Nephron (organoid): ENCODE measurements at regions not wholly inside any gene's neighbourhood (a gene's known extent, or its start where the extent isn't known, plus 50 kb on each side); places are given as distances from the start of the nearest gene placed in this dataset.

ENCODE experiments used
- H3K27ac Mint-ChIP-seq, 3 experiments: 2 replicates each; pipeline ENCODE4 v1.8.0; 2020; ENCODE audit warnings: mixed read lengths in 3 of 3, mild to moderate bottlenecking in 2 of 3, moderate library complexity in 1 of 3
- H3K27me3 Mint-ChIP-seq: 2 replicates; pipeline ENCODE4 v1.8.0; 2021; ENCODE audit warnings: low read depth, mild to moderate bottlenecking, moderate library complexity, mixed read lengths
- H3K36me3 Mint-ChIP-seq: 2 replicates; pipeline ENCODE4 v1.8.0; 2020; ENCODE audit warnings: low read depth, mixed read lengths
- H3K4me1 Mint-ChIP-seq: 2 replicates; pipeline ENCODE4 v1.8.0; 2020; ENCODE audit warnings: mixed read lengths
- H3K4me3 Mint-ChIP-seq, 3 experiments: 2 replicates each; pipeline ENCODE4 v1.8.0; 2020; ENCODE audit warnings: mild to moderate bottlenecking in 3 of 3, mixed read lengths in 3 of 3, moderate library complexity in 2 of 3
- H3K9me3 Mint-ChIP-seq: 2 replicates; pipeline ENCODE4 v1.8.0; 2020; ENCODE audit warnings: mixed read lengths
- CTCF ChIP-seq, 3 experiments: fragments of 200-600 bp; sonication (generic); IDR thresholded peaks; one replicate each; pipeline ENCODE4 v1.5.0; 2021; ENCODE audit warnings: antibody characterized with exemption in 3 of 3; ENCODE audit not compliant: unreplicated experiment in 3 of 3

GRCh38 chr5:107285772-107286171 is 385.0 kb downstream of the EFNA5 start:
- TF ChIP-seq CTCF (IDR thresholded peaks at IDR 0.05; ENCODE audit: unreplicated experiment in 3 of 3): no peak
- Mint-ChIP-seq H3K4me3 (no peak overlapping the region), H3K9me3 (no peaks in the 10 kb centered on the region), H3K27me3 (peaks cover 15% of the 10 kb centered on the region), H3K27ac (no peak overlapping the region), H3K4me1 (peaks cover 6% of the 10 kb centered on the region), H3K36me3 (no peaks in the 10 kb centered on the region)

DNA sequence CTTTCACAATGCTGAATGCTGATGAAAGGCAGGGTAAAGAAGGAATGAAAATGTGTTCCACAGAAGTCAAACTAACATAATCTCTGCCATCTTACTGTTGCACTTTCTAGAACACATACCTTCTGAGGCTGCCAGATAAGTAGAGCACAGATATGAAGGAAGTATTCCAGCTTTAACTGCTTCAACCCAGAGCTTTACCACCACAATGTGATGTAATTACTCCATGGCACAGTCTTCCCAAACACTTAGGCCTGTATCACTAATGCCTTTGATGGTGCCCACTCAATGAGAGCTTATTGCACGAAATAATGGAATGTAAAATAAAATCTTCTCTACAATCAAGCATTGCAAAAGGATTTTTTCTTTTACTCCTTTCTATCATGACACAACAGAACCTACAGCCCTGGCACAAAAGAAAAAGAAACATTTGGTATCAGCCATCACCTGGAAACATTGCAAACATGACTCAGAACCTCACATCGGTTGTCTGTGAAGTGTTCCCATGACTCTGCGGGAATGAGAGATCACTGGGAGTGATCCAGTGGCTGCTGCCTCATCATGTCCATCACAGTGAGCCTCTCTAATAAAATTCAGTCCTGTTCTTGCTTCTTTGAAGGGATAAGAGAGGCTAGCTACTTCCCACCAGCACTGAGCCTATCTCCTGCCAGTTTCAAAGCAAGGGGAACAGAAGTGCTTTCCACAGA is 385.8 kb downstream of the EFNA5 start:
- no peaks in the 10 kb centered on the region for H3K36me3 Mint-ChIP-seq
- no peak for TF ChIP-seq CTCF (IDR thresholded peaks at IDR 0.05; ENCODE audit: unreplicated experiment in 3 of 3)
- H3K27ac Mint-ChIP-seq: no peak overlapping the region
- no peak overlapping the region for H3K4me3 Mint-ChIP-seq
- peaks cover 15% of the 10 kb centered on the region for H3K27me3 Mint-ChIP-seq
- peaks cover 6% of the 10 kb centered on the region for H3K4me1 Mint-ChIP-seq
- no peaks in the 10 kb centered on the region for H3K9me3 Mint-ChIP-seq

DNA sequence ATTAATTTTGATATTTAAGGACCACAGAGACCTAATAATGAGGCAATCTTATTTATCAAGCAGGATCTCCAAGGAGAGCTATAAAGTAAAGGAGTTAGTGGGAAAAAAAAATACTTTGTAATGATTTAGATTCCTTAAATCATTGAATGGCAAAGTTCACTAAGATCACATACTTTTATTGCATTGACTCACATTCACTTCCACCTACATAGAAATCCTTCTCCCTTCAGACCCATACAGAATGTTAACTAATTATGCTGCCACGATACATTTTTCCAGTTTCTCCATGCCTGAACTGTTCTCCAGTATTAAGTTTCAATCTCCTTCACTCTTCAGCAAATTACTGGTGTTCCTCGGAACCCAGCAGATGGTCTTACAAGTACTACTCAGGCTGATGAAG is 388.7 kb downstream of the EFNA5 start:
- Mint-ChIP-seq H3K27ac (peak overlapping the region in 1 of 3 experiments; percentile 38), H3K4me1 (peaks cover 6% of the 10 kb centered on the region), H3K9me3 (no peaks in the 10 kb centered on the region), H3K36me3 (no peaks in the 10 kb centered on the region), H3K4me3 (no peak overlapping the region), H3K27me3 (no peaks in the 10 kb centered on the region)
- TF ChIP-seq CTCF (IDR thresholded peaks at IDR 0.05; ENCODE audit: unreplicated experiment in 3 of 3): no peak

GRCh38 chr5:107278774-107279173 is 392.0 kb downstream of the EFNA5 start:
- Mint-ChIP-seq H3K27ac (no peak overlapping the region), H3K4me1 (peaks cover 6% of the 10 kb centered on the region), H3K27me3 (no peaks in the 10 kb centered on the region), H3K9me3 (no peaks in the 10 kb centered on the region), H3K4me3 (no peak overlapping the region), H3K36me3 (no peaks in the 10 kb centered on the region)
- TF ChIP-seq CTCF (IDR thresholded peaks at IDR 0.05; ENCODE audit: unreplicated experiment in 3 of 3): no peak

DNA sequence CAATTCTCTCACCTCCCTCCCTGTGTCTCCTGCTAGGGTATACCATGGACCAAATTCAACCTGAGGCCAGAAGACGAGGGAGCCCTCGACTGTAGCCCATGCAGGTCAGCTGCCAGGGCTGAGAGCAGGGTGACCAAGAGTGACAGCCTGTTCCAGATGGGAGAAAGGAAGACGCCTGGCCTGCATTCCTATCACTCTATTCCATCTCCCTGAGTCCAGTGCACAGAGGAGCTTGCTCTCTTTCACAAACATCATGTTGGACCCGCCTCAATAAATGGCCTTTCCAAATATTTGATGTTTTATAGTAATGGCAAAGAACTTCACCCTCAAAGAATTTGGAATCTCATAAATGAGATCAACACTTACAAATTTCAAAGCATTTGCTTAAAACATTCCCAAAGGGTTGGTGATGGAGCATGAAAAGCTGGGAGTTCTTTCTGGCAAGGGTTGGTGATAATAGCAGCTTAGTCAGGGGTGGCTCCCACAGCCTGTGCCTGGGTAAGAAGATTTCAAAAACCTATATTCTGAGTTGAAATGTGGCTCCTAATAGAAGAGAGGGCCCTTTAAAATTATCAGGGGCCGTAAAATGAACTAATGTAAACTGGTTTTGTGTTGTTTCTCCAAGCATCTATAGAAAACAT is 393.1 kb downstream of the EFNA5 start:
- Mint-ChIP-seq H3K27ac (no peak overlapping the region), H3K36me3 (no peaks in the 10 kb centered on the region)
- no peak for TF ChIP-seq CTCF (IDR thresholded peaks at IDR 0.05; ENCODE audit: unreplicated experiment in 3 of 3)

GRCh38 chr5:107275333-107275732 is 395.4 kb downstream of the EFNA5 start:
- Mint-ChIP-seq H3K4me3 (no peak overlapping the region), H3K9me3 (no peaks in the 10 kb centered on the region)

More for the DNA sequence above, 393.1 kb downstream of the EFNA5 start:
- Mint-ChIP-seq H3K4me3 (no peak overlapping the region), H3K4me1 (peaks cover 6% of the 10 kb centered on the region), H3K9me3 (no peaks in the 10 kb centered on the region), H3K27me3 (no peaks in the 10 kb centered on the region)

More at GRCh38 chr5:107275333-107275732, 395.4 kb downstream of the EFNA5 start:
- Mint-ChIP-seq H3K4me1 (no peaks in the 10 kb centered on the region), H3K27ac (no peak overlapping the region), H3K27me3 (no peaks in the 10 kb centered on the region), H3K36me3 (no peaks in the 10 kb centered on the region)
- no peak for TF ChIP-seq CTCF (IDR thresholded peaks at IDR 0.05; ENCODE audit: unreplicated experiment in 3 of 3)
